HCT116 (cell line): ENCODE measurements at regions not wholly inside any gene's neighbourhood (a gene's known extent, or its start where the extent isn't known, plus 50 kb on each side); places are given as distances from the start of the nearest gene placed in this dataset.
A peak's percentile ranks its signal among the peaks of the same experiment; 100 is the strongest.

ENCODE experiments used
- ATAC-seq: fragments of 200-7000 bp; cut with Tn5 transposase; 2 replicates; pipeline ENCODE4 v1.9.1; 2020; ENCODE audit warnings: mild to moderate bottlenecking, moderate library complexity
- BruUV-seq: library from RNA; stranded (reverse); fragments of 400-500 nt; replicated peaks from 2 replicates; lab custom pipeline; 2021; lab: Mats Ljungman, UMichigan
- CTCF ChIA-PET: fragments of 300-600 bp; sonication (Branson Sonifier 250); formaldehyde crosslinking; loops from one replicate; lab custom pipeline; 2021; ENCODE audit warnings: antibody characterized with exemption; lab: Charles Lee
- POLR2A ChIA-PET: fragments of 300-600, 350-600 bp; sonication (Branson Sonifier 250); formaldehyde crosslinking; loops from one replicate; lab custom pipeline; 2021; ENCODE audit warnings: antibody characterized with exemption; lab: Charles Lee
- RAD21 ChIA-PET, 2 experiments: fragments of 300-600 bp; sonication (Branson Sonifier 250); formaldehyde crosslinking; loops; one replicate each; lab custom pipeline; 2023; ENCODE audit warnings: low total read pairs in 2 of 2; ENCODE audit not compliant: uncharacterized antibody in 2 of 2, unreplicated experiment in 2 of 2, low non-redundant PET in 1 of 2; lab: Charles Lee
- DNase-seq: peaks from one replicate; pipeline ENCODE4 v3.0.0-alpha.2; 2010; ENCODE audit warnings: low read depth, low spot score
- H2AFZ ChIP-seq: fragments of 200-600 bp; shearing (Covaris generic), sonication (generic); 2 replicates; pipeline ENCODE4 v1.6.1; 2017; ENCODE audit warnings: low read depth, mixed run types, mixed read lengths, antibody characterized with exemption, low read length; ENCODE audit not compliant: poor library complexity, severe bottlenecking
- H3K27ac ChIP-seq: 2 replicates; pipeline ENCODE4 v1.5.1; 2012; ENCODE audit warnings: low read depth, low read length
- H3K27me3 ChIP-seq: fragments of 200-600 bp; sonication (generic); 2 replicates; pipeline ENCODE4 v1.6.1; 2016; ENCODE audit warnings: mixed run types, low read length, mixed read lengths; ENCODE audit not compliant: insufficient read depth
- H3K36me3 ChIP-seq, 2 experiments: fragments of 200-500 bp in 1 of 2; fragments of 200-600 bp in 1 of 2; sonication (Bioruptor generic) in 1 of 2; sonication (generic) in 1 of 2; 2 replicates each; pipeline versions ENCODE4 v1.5.1 to v1.6.1; 2014 to 2016; ENCODE audit warnings: low read length in 2 of 2, inconsistent platforms in 1 of 2, mixed read lengths in 1 of 2, mixed run types in 1 of 2; ENCODE audit not compliant: insufficient read depth in 2 of 2, control insufficient read depth in 1 of 2
- H3K4me1 ChIP-seq, 2 experiments: fragments of 200-600 bp in 1 of 2; sonication (generic) in 1 of 2; 2 replicates each; pipeline versions ENCODE4 v1.5.1 to v1.6.1; 2012 to 2017; ENCODE audit warnings: low read length in 2 of 2, inconsistent platforms in 1 of 2, mild to moderate bottlenecking in 1 of 2, mixed read lengths in 1 of 2, mixed run types in 1 of 2, moderate library complexity in 1 of 2; ENCODE audit not compliant: insufficient read depth in 2 of 2, control insufficient read depth in 1 of 2
- H3K4me2 ChIP-seq: fragments of 200-600 bp; sonication (generic); 2 replicates; pipeline ENCODE4 v1.6.1; 2017; ENCODE audit warnings: mixed run types, low read length, mixed read lengths
- H3K4me3 ChIP-seq, 2 experiments: fragments of 200-600 bp in 1 of 2; sonication (generic) in 1 of 2; replicated peaks in 1 of 2; 2 replicates each; pipeline ENCODE4 v1.5.1; 2011 to 2016; ENCODE audit warnings: low read length in 2 of 2, control low read depth in 1 of 2, low read depth in 1 of 2, mild to moderate bottlenecking in 1 of 2, mixed read lengths in 1 of 2, mixed run types in 1 of 2
- H3K79me2 ChIP-seq: fragments of 200-600 bp; sonication (generic); 2 replicates; pipeline ENCODE4 v1.6.1; 2017; ENCODE audit warnings: mild to moderate bottlenecking, mixed run types, low read length, moderate library complexity, mixed read lengths; ENCODE audit not compliant: insufficient read depth
- H3K9ac ChIP-seq: fragments of 200-600 bp; sonication (generic); 2 replicates; pipeline ENCODE4 v1.6.1; 2016; ENCODE audit warnings: low read length, mixed read lengths
- H3K9me2 ChIP-seq: fragments of 200-600 bp; sonication (generic), shearing (Covaris generic); 2 replicates; pipeline ENCODE4 v1.6.1; 2017; ENCODE audit warnings: mixed run types, mild to moderate bottlenecking, moderate library complexity; ENCODE audit not compliant: insufficient read depth
- H3K9me3 ChIP-seq, 2 experiments: fragments of 200-500 bp in 1 of 2; fragments of 200-600 bp in 1 of 2; sonication (Bioruptor generic) in 1 of 2; sonication (generic) in 1 of 2; 2 replicates each; pipeline ENCODE4 v1.6.1; 2014 to 2017; ENCODE audit warnings: low read length in 2 of 2, mixed read lengths in 2 of 2, inconsistent platforms in 1 of 2, low read depth in 1 of 2, mild to moderate bottlenecking in 1 of 2, mixed run types in 1 of 2, moderate library complexity in 1 of 2; ENCODE audit not compliant: control insufficient read depth in 1 of 2, insufficient read depth in 1 of 2
- H4K20me1 ChIP-seq: fragments of 200-600 bp; sonication (generic), shearing (Covaris generic); 2 replicates; pipeline ENCODE4 v1.6.1; 2017; ENCODE audit warnings: mixed run types, mild to moderate bottlenecking, moderate library complexity; ENCODE audit not compliant: insufficient read depth
- ATF3 ChIP-seq: IDR thresholded peaks from 2 replicates; pipeline ENCODE4 v1.6.1; 2012
- CBX3 ChIP-seq: IDR thresholded peaks from 2 replicates; pipeline ENCODE4 v1.6.1; 2012; ENCODE audit warnings: low read depth
- CEBPB ChIP-seq: IDR thresholded peaks from 2 replicates; pipeline ENCODE4 v1.6.1; 2012; ENCODE audit warnings: low read depth
- EGR1 ChIP-seq: IDR thresholded peaks from 2 replicates; pipeline ENCODE4 v1.6.1; 2012; ENCODE audit warnings: low read depth
- EZH2 ChIP-seq: fragments of 200-600 bp; sonication (generic); IDR thresholded peaks from 2 replicates; pipeline ENCODE4 v1.6.1; 2017; ENCODE audit warnings: antibody characterized with exemption, mixed run types
- EZH2phosphoT487 ChIP-seq: fragments of 200-600 bp; IDR thresholded peaks from 2 replicates; pipeline ENCODE4 v1.6.1; 2018; ENCODE audit warnings: antibody characterized with exemption, borderline replicate concordance
- JUND ChIP-seq: IDR thresholded peaks from 2 replicates; pipeline ENCODE4 v1.6.1; 2012
- POLR2A ChIP-seq: IDR thresholded peaks from 2 replicates; pipeline ENCODE4 v1.7.0; 2011; ENCODE audit warnings: borderline replicate concordance; ENCODE audit not compliant: insufficient read depth, insufficient read length; ENCODE audit errors: extremely low read depth
- RAD21 ChIP-seq: IDR thresholded peaks from 2 replicates; pipeline ENCODE4 v1.6.1; 2012; ENCODE audit warnings: low read depth, mild to moderate bottlenecking
- SIN3A ChIP-seq: IDR thresholded peaks from 2 replicates; pipeline ENCODE4 v1.6.1; 2012; ENCODE audit warnings: low read depth
- SP1 ChIP-seq: IDR thresholded peaks from 2 replicates; pipeline ENCODE4 v1.6.1; 2012; ENCODE audit warnings: low read depth
- SRF ChIP-seq: IDR thresholded peaks from 2 replicates; pipeline ENCODE4 v1.6.1; 2012; ENCODE audit warnings: low read depth
- TCF7L2 ChIP-seq: IDR thresholded peaks from 2 replicates; pipeline ENCODE4 v1.7.0; 2011; ENCODE audit warnings: borderline replicate concordance, inconsistent platforms; ENCODE audit not compliant: insufficient read depth, insufficient read length; ENCODE audit errors: extremely low read depth
- YY1 ChIP-seq: IDR thresholded peaks from 2 replicates; pipeline ENCODE4 v1.6.1; 2011; ENCODE audit warnings: low read length, low read depth, moderate library complexity, mild to moderate bottlenecking; ENCODE audit not compliant: insufficient replicate concordance; ENCODE audit errors: extremely low read depth
- ZFX ChIP-seq: fragments of 450-650 bp; IDR thresholded peaks from 2 replicates; pipeline ENCODE4 v1.6.1; 2017
- intact Hi-C: fragments of 100-400 bp; cut with micrococcal nuclease; formaldehyde crosslinking; loops from 2 replicates; pipeline ENCODE4 v1.10.0; 2022
- TF ChIP-seq, protein P1 (sequence below), 3 experiments: fragments of 200-600 bp in 1 of 3; sonication (generic) in 1 of 3; IDR thresholded peaks in 2 of 3; conservative IDR thresholded peaks in 1 of 3; 2 replicates each; pipeline ENCODE4 v1.5.1; 2012 to 2017; ENCODE audit warnings: low read depth in 2 of 3, low read length in 2 of 3, antibody characterized with exemption in 1 of 3, borderline replicate concordance in 1 of 3, control low read depth in 1 of 3, mild to moderate bottlenecking in 1 of 3, mixed read lengths in 1 of 3, mixed run types in 1 of 3, moderate library complexity in 1 of 3; ENCODE audit not compliant: insufficient read depth in 1 of 3
- TF ChIP-seq, protein P2 (sequence below): IDR thresholded peaks from 2 replicates; pipeline ENCODE4 v1.6.1; 2012
- TF ChIP-seq, protein P3 (sequence below): IDR thresholded peaks from 2 replicates; pipeline ENCODE4 v1.6.1; 2011; ENCODE audit warnings: mild to moderate bottlenecking, low read length, moderate library complexity; ENCODE audit not compliant: insufficient replicate concordance; ENCODE audit errors: extremely low read depth

- TF ChIP-seq EZH2phosphoT487: no peak
- TF ChIP-seq SRF: no peak
- TF ChIP-seq SIN3A: no peak
- TF ChIP-seq YY1: no peak
- TF ChIP-seq, protein P1, sequence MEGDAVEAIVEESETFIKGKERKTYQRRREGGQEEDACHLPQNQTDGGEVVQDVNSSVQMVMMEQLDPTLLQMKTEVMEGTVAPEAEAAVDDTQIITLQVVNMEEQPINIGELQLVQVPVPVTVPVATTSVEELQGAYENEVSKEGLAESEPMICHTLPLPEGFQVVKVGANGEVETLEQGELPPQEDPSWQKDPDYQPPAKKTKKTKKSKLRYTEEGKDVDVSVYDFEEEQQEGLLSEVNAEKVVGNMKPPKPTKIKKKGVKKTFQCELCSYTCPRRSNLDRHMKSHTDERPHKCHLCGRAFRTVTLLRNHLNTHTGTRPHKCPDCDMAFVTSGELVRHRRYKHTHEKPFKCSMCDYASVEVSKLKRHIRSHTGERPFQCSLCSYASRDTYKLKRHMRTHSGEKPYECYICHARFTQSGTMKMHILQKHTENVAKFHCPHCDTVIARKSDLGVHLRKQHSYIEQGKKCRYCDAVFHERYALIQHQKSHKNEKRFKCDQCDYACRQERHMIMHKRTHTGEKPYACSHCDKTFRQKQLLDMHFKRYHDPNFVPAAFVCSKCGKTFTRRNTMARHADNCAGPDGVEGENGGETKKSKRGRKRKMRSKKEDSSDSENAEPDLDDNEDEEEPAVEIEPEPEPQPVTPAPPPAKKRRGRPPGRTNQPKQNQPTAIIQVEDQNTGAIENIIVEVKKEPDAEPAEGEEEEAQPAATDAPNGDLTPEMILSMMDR (IDR thresholded peaks at IDR 0.05 in 2 of 3, conservative IDR thresholded peaks at IDR 0.05 in 1 of 3; ENCODE audit: borderline replicate concordance in 1 of 3, insufficient read depth in 1 of 3, low read depth in 2 of 3, low read length in 2 of 3): no peak
- no peak for TF ChIP-seq SP1
Measured at GRCh38 chr14:23828616-23829015, 125.0 kb upstream of the DHRS4 start (continued).

- no peaks in the 10 kb centered on the region for H3K79me2 ChIP-seq
- no peaks in the 10 kb centered on the region for H3K9me3 ChIP-seq
- peak; percentile 98 for ATAC-seq
- peaks cover 43 to 45% of the 10 kb centered on the region in 2 experiments for H3K4me1 ChIP-seq
- H3K36me3 ChIP-seq: no peaks in the 10 kb centered on the region
- H2AFZ ChIP-seq: peak overlapping the region; percentile 76
- H3K27me3 ChIP-seq: no peaks in the 10 kb centered on the region
- peak overlapping the region; percentile 50 for H3K4me2 ChIP-seq
- no TSS peak for BruUV-seq
- intact Hi-C loops: no loop called here
- no peak overlapping the region for H3K4me3 ChIP-seq
- no peaks in the 10 kb centered on the region for H3K9me2 ChIP-seq
- H3K9ac ChIP-seq: no peak overlapping the region
- H3K27ac ChIP-seq: peak overlapping the region; percentile 55
- ChIA-PET POLR2A (interaction anchor here (1.0 kb wide), 1 partner anchor 81 kb away, joined by 3 read pairs; no protein-coding TSS in a partner anchor), RAD21 (no interaction called here), CTCF (no interaction called here)
- DNase-seq: peak; percentile 93
- H4K20me1 ChIP-seq: no peaks in the 10 kb centered on the region
- TF ChIP-seq SRF (peak; percentile 64), CBX3 (peak; percentile 85), TCF7L2 (peak; percentile 53), ATF3 (peak; percentile 65; the same call in 1 of the 2 replicates), ZFX (no peak), SP1 (peak; percentile 88), EZH2phosphoT487 (no peak), JUND (peak; percentile 97), RAD21 (peak; percentile 30), CEBPB (no peak), EZH2 (no peak), EGR1 (peak; percentile 46; the same call in 1 of the 2 replicates), POLR2A (no peak)
- TF ChIP-seq, protein P2, sequence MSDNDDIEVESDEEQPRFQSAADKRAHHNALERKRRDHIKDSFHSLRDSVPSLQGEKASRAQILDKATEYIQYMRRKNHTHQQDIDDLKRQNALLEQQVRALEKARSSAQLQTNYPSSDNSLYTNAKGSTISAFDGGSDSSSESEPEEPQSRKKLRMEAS: peak; percentile 51
- TF ChIP-seq, protein P1 (IDR thresholded peaks at IDR 0.05 in 2 of 3, conservative IDR thresholded peaks at IDR 0.05 in 1 of 3; ENCODE audit: borderline replicate concordance in 1 of 3, insufficient read depth in 1 of 3, low read depth in 2 of 3, low read length in 2 of 3): no peak
- TF ChIP-seq, protein P3, sequence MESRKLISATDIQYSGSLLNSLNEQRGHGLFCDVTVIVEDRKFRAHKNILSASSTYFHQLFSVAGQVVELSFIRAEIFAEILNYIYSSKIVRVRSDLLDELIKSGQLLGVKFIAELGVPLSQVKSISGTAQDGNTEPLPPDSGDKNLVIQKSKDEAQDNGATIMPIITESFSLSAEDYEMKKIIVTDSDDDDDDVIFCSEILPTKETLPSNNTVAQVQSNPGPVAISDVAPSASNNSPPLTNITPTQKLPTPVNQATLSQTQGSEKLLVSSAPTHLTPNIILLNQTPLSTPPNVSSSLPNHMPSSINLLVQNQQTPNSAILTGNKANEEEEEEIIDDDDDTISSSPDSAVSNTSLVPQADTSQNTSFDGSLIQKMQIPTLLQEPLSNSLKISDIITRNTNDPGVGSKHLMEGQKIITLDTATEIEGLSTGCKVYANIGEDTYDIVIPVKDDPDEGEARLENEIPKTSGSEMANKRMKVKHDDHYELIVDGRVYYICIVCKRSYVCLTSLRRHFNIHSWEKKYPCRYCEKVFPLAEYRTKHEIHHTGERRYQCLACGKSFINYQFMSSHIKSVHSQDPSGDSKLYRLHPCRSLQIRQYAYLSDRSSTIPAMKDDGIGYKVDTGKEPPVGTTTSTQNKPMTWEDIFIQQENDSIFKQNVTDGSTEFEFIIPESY: no peak
Measured at GRCh38 chr14:23829736-23830471, 123.7 kb upstream of the DHRS4 start.
